ENCODE measurements at regions not wholly inside any gene's neighbourhood (a gene's known extent, or its start where the extent isn't known, plus 50 kb on each side); places are given as distances from the start of the nearest gene placed in this dataset.

DNA sequence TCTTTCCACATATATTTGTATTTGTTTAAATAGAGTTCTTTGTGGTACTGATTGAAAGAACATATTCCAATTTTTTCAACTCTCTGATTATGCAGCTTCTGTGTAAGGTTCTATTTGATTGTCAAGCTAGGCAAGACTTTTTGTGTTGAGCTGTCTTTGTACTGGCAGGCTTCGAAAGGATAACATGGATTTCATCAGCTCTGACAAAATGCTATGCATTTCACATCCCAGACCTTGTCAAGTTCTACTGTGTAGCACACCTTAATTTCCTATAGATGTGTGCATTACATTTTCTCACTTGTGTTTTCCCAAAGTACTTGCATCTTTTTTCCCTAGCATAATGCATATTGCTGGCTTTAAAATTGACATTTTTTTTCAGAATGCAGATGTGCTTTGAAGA, 555.0 kb upstream of the GYPC start:
- DNase-seq (ENCODE audit: extremely low spot score, unreplicated experiment): no peak
- Mint-ChIP-seq H3K4me3 (ENCODE audit: unreplicated experiment) (no peak overlapping the region), H3K4me1 (ENCODE audit: unreplicated experiment) (no peaks in the 10 kb centered on the region), H3K9me3 (ENCODE audit: unreplicated experiment) (peaks cover 14% of the 10 kb centered on the region), H3K27me3 (ENCODE audit: unreplicated experiment) (no peaks in the 10 kb centered on the region), H3K27ac (ENCODE audit: unreplicated experiment) (no peak overlapping the region), H3K36me3 (ENCODE audit: unreplicated experiment) (no peaks in the 10 kb centered on the region)
- TF ChIP-seq, protein P1, sequence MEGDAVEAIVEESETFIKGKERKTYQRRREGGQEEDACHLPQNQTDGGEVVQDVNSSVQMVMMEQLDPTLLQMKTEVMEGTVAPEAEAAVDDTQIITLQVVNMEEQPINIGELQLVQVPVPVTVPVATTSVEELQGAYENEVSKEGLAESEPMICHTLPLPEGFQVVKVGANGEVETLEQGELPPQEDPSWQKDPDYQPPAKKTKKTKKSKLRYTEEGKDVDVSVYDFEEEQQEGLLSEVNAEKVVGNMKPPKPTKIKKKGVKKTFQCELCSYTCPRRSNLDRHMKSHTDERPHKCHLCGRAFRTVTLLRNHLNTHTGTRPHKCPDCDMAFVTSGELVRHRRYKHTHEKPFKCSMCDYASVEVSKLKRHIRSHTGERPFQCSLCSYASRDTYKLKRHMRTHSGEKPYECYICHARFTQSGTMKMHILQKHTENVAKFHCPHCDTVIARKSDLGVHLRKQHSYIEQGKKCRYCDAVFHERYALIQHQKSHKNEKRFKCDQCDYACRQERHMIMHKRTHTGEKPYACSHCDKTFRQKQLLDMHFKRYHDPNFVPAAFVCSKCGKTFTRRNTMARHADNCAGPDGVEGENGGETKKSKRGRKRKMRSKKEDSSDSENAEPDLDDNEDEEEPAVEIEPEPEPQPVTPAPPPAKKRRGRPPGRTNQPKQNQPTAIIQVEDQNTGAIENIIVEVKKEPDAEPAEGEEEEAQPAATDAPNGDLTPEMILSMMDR (IDR thresholded peaks at IDR 0.05): no peak

DNA sequence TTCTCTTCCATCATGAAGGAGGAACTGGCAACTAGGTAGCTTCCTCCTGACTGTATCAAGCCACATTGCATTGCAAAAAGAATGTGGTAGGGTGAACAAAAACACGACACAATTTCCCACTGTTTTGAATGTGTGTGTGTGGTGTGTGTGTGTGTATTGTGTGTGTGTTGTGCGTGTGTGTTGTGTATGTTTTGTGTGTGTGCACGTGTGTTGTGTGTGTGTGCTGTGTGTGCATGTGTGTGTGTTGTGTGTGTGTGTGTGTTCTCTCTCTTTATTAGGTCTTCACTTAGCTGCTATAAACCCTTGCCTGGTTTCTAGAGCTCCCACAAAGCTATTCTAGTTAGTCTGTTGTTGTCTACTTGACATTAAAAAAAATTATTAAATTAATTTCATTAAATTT, 550.0 kb upstream of the GYPC start:
- Mint-ChIP-seq H3K27ac (ENCODE audit: unreplicated experiment) (no peak overlapping the region), H3K4me3 (ENCODE audit: unreplicated experiment) (no peak overlapping the region), H3K36me3 (ENCODE audit: unreplicated experiment) (no peaks in the 10 kb centered on the region), H3K9me3 (ENCODE audit: unreplicated experiment) (peaks cover 6% of the 10 kb centered on the region), H3K4me1 (ENCODE audit: unreplicated experiment) (no peaks in the 10 kb centered on the region), H3K27me3 (ENCODE audit: unreplicated experiment) (no peaks in the 10 kb centered on the region)
- DNase-seq (ENCODE audit: extremely low spot score, unreplicated experiment): no peak
- TF ChIP-seq, protein P1 (IDR thresholded peaks at IDR 0.05): no peak

DNA sequence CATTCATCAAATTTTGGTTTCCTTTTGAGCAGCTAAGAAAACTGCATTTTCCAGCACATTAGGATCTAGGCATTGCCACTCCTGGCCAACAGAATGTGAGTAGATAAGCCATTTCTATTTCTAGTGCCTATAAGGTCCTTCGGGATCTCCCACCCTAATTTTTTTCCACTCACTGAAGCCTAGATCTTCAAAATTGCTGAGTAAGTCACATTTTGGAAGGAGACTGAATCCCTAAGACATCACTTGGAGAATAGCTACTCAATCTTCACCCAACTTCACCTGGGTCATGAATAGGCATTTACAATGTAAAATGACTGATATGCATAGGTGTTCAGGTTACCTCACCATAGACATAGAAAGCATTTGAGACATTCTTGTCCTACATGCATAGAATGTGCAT, 548.1 kb upstream of the GYPC start:
- Mint-ChIP-seq H3K27me3 (ENCODE audit: unreplicated experiment) (no peaks in the 10 kb centered on the region), H3K36me3 (ENCODE audit: unreplicated experiment) (no peaks in the 10 kb centered on the region), H3K9me3 (ENCODE audit: unreplicated experiment) (peaks cover 6% of the 10 kb centered on the region), H3K4me1 (ENCODE audit: unreplicated experiment) (no peaks in the 10 kb centered on the region), H3K27ac (ENCODE audit: unreplicated experiment) (no peak overlapping the region), H3K4me3 (ENCODE audit: unreplicated experiment) (no peak overlapping the region)
- TF ChIP-seq, protein P1 (IDR thresholded peaks at IDR 0.05): no peak
- DNase-seq (ENCODE audit: extremely low spot score, unreplicated experiment): no peak

DNA sequence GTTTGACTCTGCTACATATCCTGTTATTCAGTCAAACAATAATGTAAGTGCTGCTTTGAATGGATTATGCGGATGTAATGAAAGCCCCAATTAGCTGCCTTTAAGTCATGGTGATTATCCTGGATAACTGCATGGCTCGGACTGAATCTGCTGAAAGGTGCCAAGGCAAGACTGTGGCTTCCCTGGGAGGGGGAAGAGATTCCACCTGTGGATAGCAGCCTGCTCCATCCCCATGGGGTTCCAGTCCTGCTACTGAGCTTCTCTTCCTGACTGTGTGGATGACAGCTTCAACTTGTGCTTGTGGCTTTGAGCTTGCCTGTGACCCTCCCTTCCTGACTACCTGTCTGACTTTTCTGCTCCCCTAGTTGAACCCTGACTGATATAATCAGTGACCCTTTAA, 540.0 kb upstream of the GYPC start:
- no peaks in the 10 kb centered on the region for H3K9me3 Mint-ChIP-seq (ENCODE audit: unreplicated experiment)
- no peaks in the 10 kb centered on the region for H3K36me3 Mint-ChIP-seq (ENCODE audit: unreplicated experiment)
- no peaks in the 10 kb centered on the region for H3K27me3 Mint-ChIP-seq (ENCODE audit: unreplicated experiment)
- DNase-seq (ENCODE audit: extremely low spot score, unreplicated experiment): no peak
- H3K4me1 Mint-ChIP-seq (ENCODE audit: unreplicated experiment): no peaks in the 10 kb centered on the region
- H3K4me3 Mint-ChIP-seq (ENCODE audit: unreplicated experiment): no peak overlapping the region
- TF ChIP-seq, protein P1 (IDR thresholded peaks at IDR 0.05): no peak
- no peak overlapping the region for H3K27ac Mint-ChIP-seq (ENCODE audit: unreplicated experiment)

DNA sequence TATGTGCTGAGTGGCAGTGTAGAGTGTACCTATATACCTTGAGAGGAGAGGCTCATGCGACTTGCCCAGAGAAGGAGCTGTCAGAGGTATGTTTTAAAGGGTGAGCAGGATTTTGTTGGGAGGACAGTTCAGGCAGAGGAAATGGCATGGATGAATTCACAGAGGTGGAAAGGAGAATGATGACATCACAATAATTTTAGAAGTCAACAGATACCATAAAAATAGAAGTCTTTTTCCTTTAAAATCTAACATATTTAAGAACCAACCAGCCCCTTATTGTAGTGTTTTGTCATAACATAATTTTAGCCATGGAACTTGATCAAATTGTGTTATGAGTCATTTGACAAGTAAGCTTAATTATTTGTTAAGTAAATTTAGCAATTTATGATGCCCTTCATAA, 538.1 kb upstream of the GYPC start:
- Mint-ChIP-seq H3K9me3 (ENCODE audit: unreplicated experiment) (no peaks in the 10 kb centered on the region), H3K4me1 (ENCODE audit: unreplicated experiment) (no peaks in the 10 kb centered on the region), H3K4me3 (ENCODE audit: unreplicated experiment) (no peak overlapping the region), H3K27ac (ENCODE audit: unreplicated experiment) (no peak overlapping the region), H3K27me3 (ENCODE audit: unreplicated experiment) (no peaks in the 10 kb centered on the region), H3K36me3 (ENCODE audit: unreplicated experiment) (no peaks in the 10 kb centered on the region)
- TF ChIP-seq, protein P1 (IDR thresholded peaks at IDR 0.05): no peak
- DNase-seq (ENCODE audit: extremely low spot score, unreplicated experiment): no peak

All from osteocyte (in vitro differentiated cells).